SK-N-MC (cell line): ENCODE measurements at regions not wholly inside any gene's neighbourhood (a gene's known extent, or its start where the extent isn't known, plus 50 kb on each side); places are given as distances from the start of the nearest gene placed in this dataset.

Source experiments
- EZH2 ChIP-seq: fragments of 200-600 bp; sonication (generic); IDR thresholded peaks from one replicate; pipeline ENCODE4 v1.6.1; 2017; ENCODE audit warnings: antibody characterized with exemption
- FOXP2 ChIP-seq: optimal IDR thresholded peaks from 2 replicates; pipeline ENCODE3; 2011; ENCODE audit warnings: mild to moderate bottlenecking, moderate library complexity; ENCODE audit not compliant: insufficient read depth; ENCODE audit errors: extremely low read length, control extremely low read depth
- POLR2AphosphoS5 ChIP-seq: IDR thresholded peaks from 2 replicates; pipeline ENCODE4 v1.6.1; 2012; ENCODE audit warnings: mild to moderate bottlenecking, low read depth, low read length, borderline replicate concordance

- TF ChIP-seq POLR2AphosphoS5 (no peak), EZH2 (no peak), FOXP2 (no peak)
These were observed 826.7 kb downstream of the DIAPH3 start for GRCh38 chr13:59337070-59337469.
